ENCODE measurements at regions not wholly inside any gene's neighbourhood (a gene's known extent, or its start where the extent isn't known, plus 50 kb on each side); places are given as distances from the start of the nearest gene placed in this dataset.
A peak's percentile ranks its signal among the peaks of the same experiment; 100 is the strongest.

- no peak for DNase-seq
Observed at GRCh38 chr14:98940693-98941437, 331.1 kb downstream of the BCL11B start.

- DNase-seq = no peak
Observed at GRCh38 chr14:98941481-98941880, 330.5 kb downstream of the BCL11B start.

- DNase-seq = no peak
Observed at GRCh38 chr14:98943907-98944306, 328.1 kb downstream of the BCL11B start.

GRCh38 chr14:98944989-98945388 is 327.0 kb downstream of the BCL11B start:
- no peak for DNase-seq

- DNase-seq = peak; percentile 13
Observed at GRCh38 chr14:98945611-98946570, 326.1 kb downstream of the BCL11B start.

GRCh38 chr14:98946940-98947339 is 325.1 kb downstream of the BCL11B start:
- DNase-seq = peak; percentile 49

- no peak for DNase-seq
Observed at GRCh38 chr14:98947911-98948595, 323.9 kb downstream of the BCL11B start.

GRCh38 chr14:98949051-98949450 is 322.9 kb downstream of the BCL11B start:
- DNase-seq = peak; percentile 17

- peak; percentile 15 for DNase-seq
Observed at GRCh38 chr14:98949481-98950135, 322.4 kb downstream of the BCL11B start.

- no peak for DNase-seq
Observed at GRCh38 chr14:98950353-98950895, 321.6 kb downstream of the BCL11B start.

GRCh38 chr14:98951031-98951430 is 321.0 kb downstream of the BCL11B start:
- no peak for DNase-seq

GRCh38 chr14:98951521-98952152 is 320.4 kb downstream of the BCL11B start:
- no peak for DNase-seq

- no peak for DNase-seq
Observed at GRCh38 chr14:98952593-98953350, 319.2 kb downstream of the BCL11B start.

- DNase-seq = no peak
Observed at GRCh38 chr14:98953551-98954348, 318.2 kb downstream of the BCL11B start.

- no peak for DNase-seq
Observed at GRCh38 chr14:98954349-98955000, 317.5 kb downstream of the BCL11B start.

GRCh38 chr14:98955036-98955740 is 316.8 kb downstream of the BCL11B start:
- DNase-seq = no peak

GRCh38 chr14:98955741-98956070 is 316.3 kb downstream of the BCL11B start:
- DNase-seq = no peak

- no peak for DNase-seq
Observed at GRCh38 chr14:98956181-98956580, 315.8 kb downstream of the BCL11B start.

GRCh38 chr14:98956661-98957060 is 315.3 kb downstream of the BCL11B start:
- DNase-seq = no peak
